Smooth muscle cell (in vitro differentiated cells): ENCODE measurements at regions not wholly inside any gene's neighbourhood (a gene's known extent, or its start where the extent isn't known, plus 50 kb on each side); places are given as distances from the start of the nearest gene placed in this dataset.

Source experiments
- DNase-seq: peaks from one replicate; lab custom pipeline; 2025; ENCODE audit not compliant: unreplicated experiment; lab: John Stamatoyannopoulos, UW
- H2AFZ ChIP-seq: fragments of 200-600 bp; sonication (generic); 2 replicates; pipeline ENCODE4 v1.6.0; 2016; ENCODE audit warnings: antibody characterized with exemption, low read depth, mild to moderate bottlenecking
- H3F3A ChIP-seq: fragments of 200-600 bp; sonication (generic); 2 replicates; pipeline ENCODE4 v1.6.0; 2017; ENCODE audit warnings: antibody characterized with exemption, low read depth
- H3K27ac ChIP-seq: fragments of 200-600 bp; sonication (generic); 2 replicates; pipeline ENCODE4 v1.5.1; 2016; ENCODE audit warnings: low read depth, mild to moderate bottlenecking
- H3K27me3 ChIP-seq: fragments of 200-600 bp; sonication (generic); 2 replicates; pipeline ENCODE4 v1.6.1; 2016; ENCODE audit warnings: low read depth, mild to moderate bottlenecking
- H3K36me3 ChIP-seq: fragments of 200-600 bp; sonication (generic); 2 replicates; pipeline ENCODE4 v1.5.1; 2016; ENCODE audit warnings: low read depth
- H3K4me1 ChIP-seq: fragments of 200-600 bp; sonication (generic); 2 replicates; pipeline ENCODE4 v1.5.1; 2016; ENCODE audit warnings: low read depth
- H3K4me2 ChIP-seq: fragments of 200-600 bp; sonication (generic); 2 replicates; pipeline ENCODE4 v1.6.0; 2016; ENCODE audit warnings: mild to moderate bottlenecking
- H3K4me3 ChIP-seq: fragments of 200-600 bp; sonication (generic); 2 replicates; pipeline ENCODE4 v1.5.1; 2016; ENCODE audit warnings: mild to moderate bottlenecking
- H3K79me2 ChIP-seq: fragments of 200-600 bp; sonication (generic); 2 replicates; pipeline ENCODE4 v1.6.0; 2016; ENCODE audit warnings: low read depth, mild to moderate bottlenecking
- H3K9ac ChIP-seq: fragments of 200-600 bp; sonication (generic); 2 replicates; pipeline ENCODE4 v1.6.0; 2016; ENCODE audit warnings: low read depth
- H3K9me3 ChIP-seq: fragments of 200-600 bp; sonication (generic); replicated peaks from 2 replicates; pipeline ENCODE4 v1.5.1; 2016; ENCODE audit warnings: low read depth
- H4K20me1 ChIP-seq: fragments of 200-600 bp; sonication (generic); 2 replicates; pipeline ENCODE4 v1.6.0; 2016; ENCODE audit warnings: low read depth
- CTCF ChIP-seq: fragments of 200-600 bp; sonication (generic); IDR thresholded peaks from 2 replicates; pipeline ENCODE4 v1.5.1; 2017; ENCODE audit warnings: borderline replicate concordance, mild to moderate bottlenecking, antibody characterized with exemption; ENCODE audit not compliant: insufficient read depth, poor library complexity, severe bottlenecking
- WGBS: methylation state at CpG from one replicate; pipeline ENCODE4 v1.1.7; 2016; ENCODE audit warnings: low lambda C conversion rate; 5-methylcytosine and 5-hydroxymethylcytosine counted together

- Histone ChIP-seq H3F3A (no peaks in the 10 kb centered on the region), H3K9me3 (no peaks in the 10 kb centered on the region), H3K4me1 (no peaks in the 10 kb centered on the region), H4K20me1 (no peaks in the 10 kb centered on the region), H3K27ac (no peak overlapping the region), H3K4me3 (no peak overlapping the region), H3K4me2 (no peak overlapping the region), H3K27me3 (no peaks in the 10 kb centered on the region), H3K36me3 (no peaks in the 10 kb centered on the region), H3K79me2 (no peaks in the 10 kb centered on the region), H3K9ac (no peak overlapping the region), H2AFZ (no peak overlapping the region)
- 57% methylated on average over 4 of the region's 4 CpGs for WGBS
- no peak for DNase-seq
- no peak for TF ChIP-seq CTCF
Measured at GRCh38 chr3:106810300-106810875, 566.9 kb upstream of the CCDC54 start.

GRCh38 chr3:106811376-106811775, 565.9 kb upstream of the CCDC54 start:
- H3K4me2 ChIP-seq: no peak overlapping the region
- DNase-seq: no peak
- H3F3A ChIP-seq: no peaks in the 10 kb centered on the region
- 51% methylated on average over 3 of the region's 3 CpGs for WGBS
- H3K27ac ChIP-seq: no peak overlapping the region
- no peaks in the 10 kb centered on the region for H3K9me3 ChIP-seq
- H3K9ac ChIP-seq: no peak overlapping the region
- H3K36me3 ChIP-seq: no peaks in the 10 kb centered on the region
- H2AFZ ChIP-seq: no peak overlapping the region
- H4K20me1 ChIP-seq: no peaks in the 10 kb centered on the region
- H3K4me3 ChIP-seq: no peak overlapping the region
- no peaks in the 10 kb centered on the region for H3K79me2 ChIP-seq
- TF ChIP-seq CTCF: no peak
- H3K4me1 ChIP-seq: no peaks in the 10 kb centered on the region
- H3K27me3 ChIP-seq: no peaks in the 10 kb centered on the region

GRCh38 chr3:106813742-106814141, 563.5 kb upstream of the CCDC54 start:
- H3K4me2 ChIP-seq: no peak overlapping the region
- H3K27ac ChIP-seq: no peak overlapping the region
- H3F3A ChIP-seq: no peaks in the 10 kb centered on the region
- no peaks in the 10 kb centered on the region for H3K4me1 ChIP-seq
- H2AFZ ChIP-seq: no peak overlapping the region
- DNase-seq: no peak
- no peaks in the 10 kb centered on the region for H3K27me3 ChIP-seq
- WGBS: 98% methylated on average over 3 of the region's 3 CpGs
- H3K9me3 ChIP-seq: no peaks in the 10 kb centered on the region
- no peak overlapping the region for H3K4me3 ChIP-seq
- H3K9ac ChIP-seq: no peak overlapping the region
- no peak for TF ChIP-seq CTCF
- H3K79me2 ChIP-seq: no peaks in the 10 kb centered on the region
- H4K20me1 ChIP-seq: no peaks in the 10 kb centered on the region
- H3K36me3 ChIP-seq: no peaks in the 10 kb centered on the region

GRCh38 chr3:106814231-106814630, 563.0 kb upstream of the CCDC54 start:
- no peaks in the 10 kb centered on the region for H4K20me1 ChIP-seq
- no peaks in the 10 kb centered on the region for H3K36me3 ChIP-seq
- no peak overlapping the region for H3K4me2 ChIP-seq
- no peaks in the 10 kb centered on the region for H3K4me1 ChIP-seq
- no peaks in the 10 kb centered on the region for H3K27me3 ChIP-seq
- WGBS: 100% methylated on average over 1 of the region's 1 CpG
- no peak for TF ChIP-seq CTCF
- H3K27ac ChIP-seq: no peak overlapping the region
- no peaks in the 10 kb centered on the region for H3K9me3 ChIP-seq
- no peaks in the 10 kb centered on the region for H3K79me2 ChIP-seq
- no peaks in the 10 kb centered on the region for H3F3A ChIP-seq
- H3K9ac ChIP-seq: no peak overlapping the region
- H3K4me3 ChIP-seq: no peak overlapping the region
- no peak for DNase-seq
- no peak overlapping the region for H2AFZ ChIP-seq
